Erythroblast (primary cell): ENCODE measurements at regions not wholly inside any gene's neighbourhood (a gene's known extent, or its start where the extent isn't known, plus 50 kb on each side); places are given as distances from the start of the nearest gene placed in this dataset.

Experiments
- DNase-seq, 2 experiments: peaks; one replicate each; lab custom pipeline; 2025; lab: John Stamatoyannopoulos, UW
- GATA1 ChIP-seq: IDR thresholded peaks from 2 replicates; pipeline ENCODE4 v1.6.1; 2011; ENCODE audit warnings: low read depth, mild to moderate bottlenecking, control low read depth, low read length, moderate library complexity
- POLR2A ChIP-seq: IDR thresholded peaks from 2 replicates; pipeline ENCODE4 v1.6.1; 2011; ENCODE audit warnings: mild to moderate bottlenecking, low read length

- DNase-seq = no peak
- TF ChIP-seq GATA1 = no peak
- no peak for TF ChIP-seq POLR2A
Measured at GRCh38 chr16:80142281-80142680, 398.5 kb upstream of the DYNLRB2 start.

- TF ChIP-seq GATA1 = no peak
- no peak for TF ChIP-seq POLR2A
- DNase-seq = no peak
Measured at GRCh38 chr16:80129791-80130190, 411.0 kb upstream of the DYNLRB2 start.

DNA sequence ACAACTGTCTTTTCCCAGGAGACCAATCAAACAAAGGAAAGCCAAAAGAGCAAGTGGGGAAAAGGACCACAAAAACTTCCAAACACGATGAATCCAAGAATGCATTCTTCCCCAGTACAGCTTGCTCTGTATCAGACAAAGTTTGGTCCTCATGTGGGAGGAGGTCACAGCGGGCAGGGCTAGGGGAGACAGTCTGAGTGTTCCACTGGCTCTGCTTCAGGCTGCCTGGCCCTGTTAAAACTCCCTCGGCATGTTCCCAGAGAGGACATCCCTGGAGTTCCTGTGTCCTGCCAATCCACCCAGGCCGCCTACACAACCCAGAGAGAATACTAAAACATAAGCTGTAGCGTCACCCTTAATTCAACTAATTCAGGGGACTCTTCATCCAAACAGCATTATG, 415.1 kb upstream of the DYNLRB2 start:
- TF ChIP-seq GATA1 (no peak), POLR2A (no peak)
- no peak for DNase-seq

DNA sequence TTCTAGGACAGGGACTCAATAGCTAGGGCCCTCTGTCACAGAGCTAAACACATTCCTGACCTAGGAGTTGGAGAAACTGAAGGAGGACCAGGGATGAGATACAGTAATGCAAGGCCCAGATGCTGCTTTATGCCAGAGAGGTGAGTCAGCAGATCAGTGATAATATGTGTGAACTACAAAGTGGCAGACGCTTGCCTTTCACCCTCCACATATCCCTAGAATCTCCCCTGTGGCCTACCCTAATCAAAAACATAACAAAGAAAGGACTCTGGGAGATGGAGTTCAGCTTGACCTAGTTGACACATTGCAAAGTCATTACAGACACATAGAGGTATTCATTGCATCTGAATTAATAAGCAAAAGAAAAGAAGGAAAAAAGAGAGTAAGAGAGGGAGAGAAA, 417.6 kb upstream of the DYNLRB2 start:
- no peak for DNase-seq
- TF ChIP-seq GATA1 (no peak), POLR2A (no peak)

DNA sequence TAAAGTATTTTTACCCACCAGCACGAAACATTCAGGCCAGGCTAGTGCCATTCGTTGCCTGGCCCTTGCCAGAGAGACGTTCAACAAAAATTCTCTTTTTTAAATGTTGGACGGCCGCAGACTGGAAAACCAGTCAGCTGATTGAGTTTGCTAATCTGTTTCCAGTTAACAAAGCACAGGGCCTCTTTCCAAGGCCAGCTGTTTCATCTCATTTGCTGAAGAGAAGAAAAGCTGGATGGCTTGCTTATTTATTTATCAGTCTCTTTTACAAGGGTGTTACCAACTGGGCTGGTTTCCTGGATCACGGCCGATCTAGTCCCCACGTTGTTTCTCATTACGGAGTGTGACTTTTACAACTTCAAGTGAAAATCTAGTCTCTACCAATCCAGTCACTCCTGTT, 418.7 kb upstream of the DYNLRB2 start:
- no peak for DNase-seq
- TF ChIP-seq POLR2A = no peak
- TF ChIP-seq GATA1 = no peak

GRCh38 chr16:80121522-80121909, 419.3 kb upstream of the DYNLRB2 start:
- DNase-seq = no peak
- TF ChIP-seq GATA1 (no peak), POLR2A (no peak)

GRCh38 chr16:80120899-80121521, 419.8 kb upstream of the DYNLRB2 start:
- TF ChIP-seq GATA1 (no peak), POLR2A (no peak)
- DNase-seq = no peak

DNA sequence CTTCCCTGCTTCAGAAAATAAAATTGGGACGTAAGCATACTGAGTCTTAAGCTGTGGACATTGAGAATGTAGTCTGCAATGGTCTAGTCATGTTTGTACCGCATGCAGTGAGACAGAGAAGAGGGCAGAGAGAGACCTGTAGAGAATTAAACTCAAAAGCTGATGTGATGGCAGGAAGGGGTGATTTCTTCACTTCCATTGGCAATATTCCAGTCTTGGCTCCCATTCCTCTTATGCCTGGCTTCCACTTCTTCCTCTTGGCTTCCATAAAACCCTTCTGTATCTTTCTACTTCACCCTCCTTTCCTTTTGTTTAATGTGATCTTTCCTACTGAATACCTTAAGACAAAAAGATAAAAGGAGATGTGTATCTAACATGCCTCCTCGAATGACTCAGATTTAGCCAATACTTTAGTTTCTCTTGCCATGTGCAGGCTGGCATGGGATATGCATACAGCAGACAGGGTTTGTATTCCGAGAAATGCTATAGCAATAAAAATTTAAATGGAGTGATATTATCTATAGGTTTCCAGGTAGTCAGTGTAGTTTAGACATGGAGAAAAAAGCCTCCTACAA, 423.1 kb upstream of the DYNLRB2 start:
- DNase-seq = no peak
- no peak for TF ChIP-seq POLR2A
- TF ChIP-seq GATA1 = no peak

DNA sequence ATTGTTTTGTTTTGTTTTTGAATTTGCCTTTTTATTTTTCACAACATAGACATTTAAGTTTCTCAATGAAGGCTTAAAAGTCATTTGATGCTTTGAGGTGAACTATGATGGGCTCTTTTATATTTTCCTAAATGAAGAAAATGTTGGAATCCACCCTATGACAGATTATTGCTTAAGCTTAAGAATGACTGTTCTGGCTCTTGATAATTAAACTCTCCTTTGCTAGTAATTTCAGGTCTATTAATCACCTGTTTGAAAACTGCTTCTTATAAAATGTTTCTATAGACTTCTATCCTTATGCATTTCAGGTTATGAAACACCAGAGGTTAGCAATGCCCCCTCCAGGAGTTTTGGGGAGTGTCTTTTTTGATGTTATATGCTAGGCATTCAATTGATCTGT, 424.1 kb upstream of the DYNLRB2 start:
- DNase-seq = no peak
- no peak for TF ChIP-seq POLR2A
- no peak for TF ChIP-seq GATA1

DNA sequence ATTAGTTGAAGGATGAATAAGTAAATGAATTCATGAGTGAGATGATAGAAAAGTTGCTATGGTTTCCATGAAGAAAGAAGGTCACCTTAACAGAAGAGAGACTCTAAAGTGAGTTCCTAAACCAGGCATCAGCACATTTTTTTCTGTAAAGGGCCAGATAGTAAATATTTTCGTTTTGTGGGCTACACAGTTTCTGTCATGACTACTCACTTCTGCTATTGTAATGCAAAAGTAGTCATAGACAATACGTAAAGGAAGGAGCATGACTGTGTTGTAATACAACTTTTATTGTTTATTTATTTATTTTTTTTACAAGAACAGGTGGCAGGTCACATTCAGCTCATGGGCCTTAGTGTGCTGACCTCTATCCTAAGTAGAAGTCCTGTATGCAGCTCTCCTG, 426.1 kb upstream of the DYNLRB2 start:
- TF ChIP-seq GATA1 = no peak

GRCh38 chr16:80113873-80114574, 426.8 kb upstream of the DYNLRB2 start:
- TF ChIP-seq POLR2A (no peak), GATA1 (no peak)
- DNase-seq = no peak

More for the DNA sequence above, 426.1 kb upstream of the DYNLRB2 start:
- no peak for DNase-seq

GRCh38 chr16:80109581-80109980, 431.2 kb upstream of the DYNLRB2 start:
- DNase-seq = no peak
- no peak for TF ChIP-seq POLR2A
- no peak for TF ChIP-seq GATA1

- TF ChIP-seq GATA1 (no peak), POLR2A (no peak)
- DNase-seq = no peak
Measured at GRCh38 chr16:80107900-80108299, 432.9 kb upstream of the DYNLRB2 start.

GRCh38 chr16:80105751-80106150, 435.0 kb upstream of the DYNLRB2 start:
- no peak for DNase-seq
- TF ChIP-seq POLR2A (no peak), GATA1 (no peak)
